ENCODE measurements at regions not wholly inside any gene's neighbourhood (a gene's known extent, or its start where the extent isn't known, plus 50 kb on each side); places are given as distances from the start of the nearest gene placed in this dataset.
A peak's percentile ranks its signal among the peaks of the same experiment; 100 is the strongest.

- DNase-seq: no peak
Observed at GRCh38 chr20:60658681-60659080, 593.4 kb upstream of the CDH4 start.

- DNase-seq: no peak
Observed at GRCh38 chr20:60659240-60659639, 592.8 kb upstream of the CDH4 start.

- no peak for DNase-seq
Observed at GRCh38 chr20:60662307-60662706, 589.8 kb upstream of the CDH4 start.

GRCh38 chr20:60664106-60664505 is 588.0 kb upstream of the CDH4 start:
- no peak for DNase-seq

- no peak for DNase-seq
Observed at GRCh38 chr20:60667641-60668040, 584.4 kb upstream of the CDH4 start.

- DNase-seq: peak; percentile 46
Observed at GRCh38 chr20:60669211-60669610, 582.9 kb upstream of the CDH4 start.

GRCh38 chr20:60676011-60676410 is 576.0 kb upstream of the CDH4 start:
- DNase-seq: no peak

- DNase-seq: no peak
Observed at GRCh38 chr20:60677819-60678218, 574.2 kb upstream of the CDH4 start.

- no peak for DNase-seq
Observed at GRCh38 chr20:60680554-60680953, 571.5 kb upstream of the CDH4 start.

- no peak for DNase-seq
Observed at GRCh38 chr20:60687213-60687612, 564.8 kb upstream of the CDH4 start.

GRCh38 chr20:60690771-60691170 is 561.3 kb upstream of the CDH4 start:
- DNase-seq: peak; percentile 81

- peak; percentile 82 for DNase-seq
Observed at GRCh38 chr20:60691966-60692615, 560.0 kb upstream of the CDH4 start.

- no peak for DNase-seq
Observed at GRCh38 chr20:60693496-60694133, 558.4 kb upstream of the CDH4 start.

- no peak for DNase-seq
Observed at GRCh38 chr20:60694763-60695162, 557.3 kb upstream of the CDH4 start.

- no peak for DNase-seq
Observed at GRCh38 chr20:60695226-60696000, 556.6 kb upstream of the CDH4 start.

- DNase-seq: no peak
Observed at GRCh38 chr20:60697252-60697651, 554.8 kb upstream of the CDH4 start.

- DNase-seq: no peak
Observed at GRCh38 chr20:60700728-60701127, 551.3 kb upstream of the CDH4 start.

GRCh38 chr20:60704147-60704546 is 547.9 kb upstream of the CDH4 start:
- DNase-seq: no peak

GRCh38 chr20:60713396-60713795 is 538.7 kb upstream of the CDH4 start:
- no peak for DNase-seq

- DNase-seq: peak; percentile 13
Observed at GRCh38 chr20:60715172-60715571, 536.9 kb upstream of the CDH4 start.

- peak; percentile 49 for DNase-seq
Observed at GRCh38 chr20:60718743-60719480, 533.1 kb upstream of the CDH4 start.

GRCh38 chr20:60725311-60725906 is 526.7 kb upstream of the CDH4 start:
- no peak for DNase-seq

- no peak for DNase-seq
Observed at GRCh38 chr20:60727425-60727824, 524.6 kb upstream of the CDH4 start.

Data from NCI-H82 (cell line).